BJ (cell line): ENCODE measurements at regions not wholly inside any gene's neighbourhood (a gene's known extent, or its start where the extent isn't known, plus 50 kb on each side); places are given as distances from the start of the nearest gene placed in this dataset.

Experiments used
- CTCF ChIA-PET: fragments of 350-600 bp; formaldehyde crosslinking; extraction: SDS; loops from one replicate; lab custom pipeline; 2021; ENCODE audit warnings: antibody characterized with exemption, inconsistent platforms; lab: Yijun Ruan, JAX
- POLR2A ChIA-PET: fragments of 300-600 bp; sonication (Branson Sonifier 250); formaldehyde crosslinking; extraction: SDS; loops from one replicate; lab custom pipeline; 2021; ENCODE audit warnings: antibody characterized with exemption; lab: Charles Lee
- DNase-seq: peaks from one replicate; pipeline ENCODE4 v3.0.0-alpha.2; 2011; ENCODE audit warnings: low read depth
- H3K27me3 ChIP-seq: 2 replicates; pipeline ENCODE4 v1.6.0; 2011; ENCODE audit warnings: low read length; ENCODE audit not compliant: control insufficient read depth, insufficient read depth
- H3K36me3 ChIP-seq: 2 replicates; pipeline ENCODE4 v1.5.1; 2011; ENCODE audit warnings: low read length; ENCODE audit not compliant: control insufficient read depth, insufficient read depth
- H3K4me3 ChIP-seq: 2 replicates; pipeline ENCODE4 v1.5.1; 2011; ENCODE audit warnings: low read depth, mild to moderate bottlenecking, control low read depth, low read length
- CTCF ChIP-seq: IDR thresholded peaks from 2 replicates; pipeline ENCODE4 v1.5.1; 2011; ENCODE audit warnings: low read depth, mild to moderate bottlenecking, control low read depth, inconsistent platforms, low read length, moderate library complexity; ENCODE audit not compliant: insufficient read depth

DNA sequence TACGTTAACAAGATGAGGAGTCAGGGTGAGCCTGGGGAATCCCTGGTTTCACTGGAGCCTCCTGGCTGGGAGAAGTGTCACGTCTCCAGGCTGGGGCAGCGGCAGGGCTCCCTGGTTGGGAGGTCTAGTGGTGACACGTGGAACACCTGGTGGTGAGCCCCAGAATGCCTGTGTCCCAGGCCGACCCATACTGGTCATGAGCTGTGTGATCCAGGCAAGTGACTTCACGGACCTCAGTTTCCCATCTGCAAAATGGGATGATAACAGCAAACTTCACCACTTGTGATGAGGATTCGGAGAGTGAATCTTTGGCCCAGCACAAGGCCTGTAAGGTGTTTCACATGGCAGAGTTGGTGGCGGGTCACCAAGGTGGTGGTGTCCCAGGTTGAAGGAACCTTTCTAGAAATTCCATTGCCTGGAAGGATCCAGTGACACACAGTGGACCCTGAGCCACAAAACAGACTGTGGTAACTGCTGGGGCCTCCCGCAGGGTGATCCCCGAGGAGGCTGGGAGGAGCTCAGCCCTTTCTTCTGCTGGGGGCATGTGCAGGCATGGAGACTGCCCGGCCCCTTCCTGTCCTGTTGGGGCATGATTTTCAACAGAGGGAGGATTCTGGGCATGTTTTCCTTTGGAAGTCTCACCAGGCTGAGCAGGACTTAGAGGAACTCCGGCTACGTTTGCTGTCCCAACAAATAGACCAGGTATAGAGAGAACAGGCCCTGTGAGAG, 153.9 kb upstream of the IER5L start:
- ChIA-PET CTCF (interaction anchor here (0.6 to 4.7 kb wide), 3 partner anchors 8 to 240 kb away, joined by 3 to 24 read pairs (median 3); no protein-coding TSS in a partner anchor), POLR2A (interaction anchor here (0.9 to 1.0 kb wide), 2 partner anchors 11 to 158 kb away, joined by 3 read pairs; no protein-coding TSS in a partner anchor)
- no peaks in the 10 kb centered on the region for H3K36me3 ChIP-seq
- no peak for TF ChIP-seq CTCF
- DNase-seq, result no peak
- no peaks in the 10 kb centered on the region for H3K27me3 ChIP-seq
- H3K4me3 ChIP-seq, result no peak overlapping the region

- CTCF ChIA-PET, result interaction anchor here (4.7 kb wide), 1 partner anchor 8 kb away, joined by 24 read pairs; no protein-coding TSS in a partner anchor
- H3K4me3 ChIP-seq, result no peak overlapping the region
These were observed 153.4 kb upstream of the IER5L start for GRCh38 chr9:129331493-129331765.

GRCh38 chr9:129330711-129331492, 152.8 kb upstream of the IER5L start:
- no peak for TF ChIP-seq CTCF
- DNase-seq, result no peak
- Histone ChIP-seq H3K36me3 (no peaks in the 10 kb centered on the region), H3K27me3 (no peaks in the 10 kb centered on the region), H3K4me3 (no peak overlapping the region)
- CTCF ChIA-PET, result interaction anchor here (4.7 kb wide), 1 partner anchor 7 kb away, joined by 24 read pairs; no protein-coding TSS in a partner anchor
- POLR2A ChIA-PET, result interaction anchor here (0.9 kb wide), 1 partner anchor 157 kb away, joined by 3 read pairs; no protein-coding TSS in a partner anchor

More at GRCh38 chr9:129331493-129331765, 153.4 kb upstream of the IER5L start:
- no peak for DNase-seq
- Histone ChIP-seq H3K27me3 (no peaks in the 10 kb centered on the region), H3K36me3 (no peaks in the 10 kb centered on the region)
- no peak for TF ChIP-seq CTCF
- POLR2A ChIA-PET, result interaction anchor here (0.9 kb wide), 1 partner anchor 157 kb away, joined by 3 read pairs; no protein-coding TSS in a partner anchor

GRCh38 chr9:129328355-129329042, 150.4 kb upstream of the IER5L start:
- no peak for TF ChIP-seq CTCF
- POLR2A ChIA-PET, result no interaction called here
- Histone ChIP-seq H3K4me3 (no peak overlapping the region), H3K36me3 (no peaks in the 10 kb centered on the region), H3K27me3 (no peaks in the 10 kb centered on the region)
- CTCF ChIA-PET, result no interaction called here
- no peak for DNase-seq
